GM13977 (cell line): ENCODE measurements at regions not wholly inside any gene's neighbourhood (a gene's known extent, or its start where the extent isn't known, plus 50 kb on each side); places are given as distances from the start of the nearest gene placed in this dataset.
"Not testable (repeated sequence)": the region's sequence is repeated elsewhere in the genome, so short reads cannot be mapped to it uniquely, and the experiment has no call there.

Experiments used
- DNase-seq: peaks from one replicate; pipeline ENCODE4 v3.0.0; 2012; ENCODE audit warnings: low spot score
- in situ Hi-C: fragments of 300-500 bp; cut with MboI; formaldehyde crosslinking; loops from one replicate; pipeline ENCODE4 v1.12.0; 2022; ENCODE audit warnings: low sequenced_read_pairs, low pct_unique_long_range_greater_than_20kb, mixed read lengths, inconsistent platforms; ENCODE audit not compliant: unreplicated experiment
- TF ChIP-seq, protein P1 (sequence below): IDR thresholded peaks from 2 replicates; pipeline ENCODE4 v1.5.1; 2012; ENCODE audit warnings: mild to moderate bottlenecking, control low read depth; ENCODE audit not compliant: insufficient read depth; ENCODE audit errors: extremely low read depth, missing control alignments

DNA sequence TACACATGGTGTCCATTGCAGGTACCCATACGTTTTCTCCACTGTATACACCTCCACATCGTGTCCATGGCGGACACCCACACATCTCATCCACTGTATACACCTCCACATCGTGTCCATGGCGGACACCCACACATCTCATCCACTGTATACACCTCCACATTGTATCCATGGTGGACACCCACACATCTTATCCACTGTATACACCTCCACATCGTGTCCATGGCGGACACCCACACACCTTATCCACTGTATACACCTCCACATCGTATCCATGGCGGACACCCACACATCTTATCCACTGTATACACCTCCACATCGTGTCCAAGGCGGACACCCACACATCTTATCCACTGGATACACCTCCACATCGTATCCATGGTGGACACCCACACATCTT is 50.4 kb upstream of the TTC34 start:
- in situ Hi-C loops, DNase-seq: not testable (repeated sequence)

DNA sequence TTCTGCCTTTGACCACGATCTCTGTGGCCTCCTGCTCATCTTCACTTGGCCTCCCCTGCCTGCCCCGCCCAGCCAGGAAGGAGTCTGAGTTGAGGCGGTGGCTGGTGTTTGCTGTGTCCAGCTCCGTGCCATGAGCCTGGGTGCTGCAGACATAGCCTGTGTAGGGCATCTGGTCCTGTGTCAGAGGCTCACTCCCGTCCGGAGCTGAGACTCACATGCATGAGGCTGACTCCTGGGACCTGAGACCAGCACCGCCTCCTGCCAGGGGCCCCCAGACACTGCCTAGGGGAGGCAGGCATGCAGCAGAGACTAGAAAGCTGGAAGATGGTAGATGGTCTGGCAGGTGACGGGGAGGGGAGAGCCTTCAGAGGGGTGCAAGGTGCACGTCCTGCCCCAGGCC is 52.2 kb upstream of the TTC34 start:
- TF ChIP-seq, protein P1, sequence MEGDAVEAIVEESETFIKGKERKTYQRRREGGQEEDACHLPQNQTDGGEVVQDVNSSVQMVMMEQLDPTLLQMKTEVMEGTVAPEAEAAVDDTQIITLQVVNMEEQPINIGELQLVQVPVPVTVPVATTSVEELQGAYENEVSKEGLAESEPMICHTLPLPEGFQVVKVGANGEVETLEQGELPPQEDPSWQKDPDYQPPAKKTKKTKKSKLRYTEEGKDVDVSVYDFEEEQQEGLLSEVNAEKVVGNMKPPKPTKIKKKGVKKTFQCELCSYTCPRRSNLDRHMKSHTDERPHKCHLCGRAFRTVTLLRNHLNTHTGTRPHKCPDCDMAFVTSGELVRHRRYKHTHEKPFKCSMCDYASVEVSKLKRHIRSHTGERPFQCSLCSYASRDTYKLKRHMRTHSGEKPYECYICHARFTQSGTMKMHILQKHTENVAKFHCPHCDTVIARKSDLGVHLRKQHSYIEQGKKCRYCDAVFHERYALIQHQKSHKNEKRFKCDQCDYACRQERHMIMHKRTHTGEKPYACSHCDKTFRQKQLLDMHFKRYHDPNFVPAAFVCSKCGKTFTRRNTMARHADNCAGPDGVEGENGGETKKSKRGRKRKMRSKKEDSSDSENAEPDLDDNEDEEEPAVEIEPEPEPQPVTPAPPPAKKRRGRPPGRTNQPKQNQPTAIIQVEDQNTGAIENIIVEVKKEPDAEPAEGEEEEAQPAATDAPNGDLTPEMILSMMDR = no peak
- in situ Hi-C loops = no loop called here
- DNase-seq = no peak

- no peak for DNase-seq
- in situ Hi-C loops = no loop called here
- TF ChIP-seq, protein P1 = no peak
Measured at GRCh38 chr1:2854151-2854550, 52.7 kb upstream of the TTC34 start.

GRCh38 chr1:2854611-2855010 is 53.1 kb upstream of the TTC34 start:
- in situ Hi-C loops = no loop called here

GRCh38 chr1:2855206-2856065 is 53.9 kb upstream of the TTC34 start:
- in situ Hi-C loops = no loop called here

More at GRCh38 chr1:2854611-2855010, 53.1 kb upstream of the TTC34 start:
- DNase-seq = no peak
- TF ChIP-seq, protein P1 = no peak

DNA sequence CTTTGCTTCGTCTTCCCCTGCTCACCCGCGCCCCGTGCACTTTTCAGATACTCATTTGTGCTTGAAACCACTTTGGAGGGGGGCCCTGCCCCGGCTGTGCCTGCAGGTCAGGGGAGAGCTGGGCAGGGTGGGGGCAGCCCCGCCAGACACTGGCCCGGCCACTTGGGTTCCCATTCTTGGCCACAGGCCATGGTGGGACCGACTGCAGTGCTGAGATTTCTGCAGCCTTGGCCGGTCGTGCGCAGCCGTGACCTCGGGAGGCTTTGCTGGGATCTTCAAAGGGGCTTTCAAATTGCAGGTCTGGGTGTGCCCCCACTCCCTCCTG is 54.5 kb upstream of the TTC34 start:
- no peak for DNase-seq
- TF ChIP-seq, protein P1 = no peak
- in situ Hi-C loops = no loop called here

More at GRCh38 chr1:2855206-2856065, 53.9 kb upstream of the TTC34 start:
- no peak for DNase-seq
- TF ChIP-seq, protein P1 = no peak

DNA sequence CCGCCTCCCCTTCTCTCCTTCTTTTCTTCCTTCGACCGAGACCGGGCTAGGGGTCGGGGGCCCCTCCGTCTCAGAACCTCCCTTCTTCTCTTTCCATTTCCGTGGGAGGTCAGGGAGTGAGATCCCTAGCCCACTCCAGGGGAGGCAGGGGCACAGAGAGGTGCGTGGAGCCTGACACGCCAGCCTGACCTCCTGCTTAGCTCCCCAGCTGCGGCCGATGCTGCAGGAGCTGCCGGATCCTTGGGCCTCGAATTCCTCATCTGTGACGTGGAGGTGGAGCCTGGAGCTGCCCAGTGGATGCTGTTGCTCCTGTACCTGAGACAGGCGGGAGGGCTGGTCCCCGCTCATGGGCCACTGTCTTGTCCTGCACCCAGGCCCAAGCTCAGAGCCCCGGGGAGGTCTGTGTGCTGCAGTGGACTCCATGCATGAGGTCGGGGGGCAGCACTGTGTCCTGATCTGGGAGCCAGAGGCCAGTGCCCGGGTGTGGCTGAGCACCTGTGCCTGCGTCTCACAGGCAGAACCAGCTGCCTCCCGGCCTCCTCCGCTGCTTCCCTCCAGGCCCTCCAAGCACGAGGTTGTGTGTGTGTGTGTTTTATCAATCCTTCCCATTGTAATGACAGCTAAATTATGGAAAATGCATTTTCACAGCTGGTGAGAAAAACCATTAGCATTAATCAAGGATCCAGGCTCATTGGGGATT is 55.3 kb upstream of the TTC34 start:
- no peak for DNase-seq
- TF ChIP-seq, protein P1 = no peak
- in situ Hi-C loops = no loop called here
